OCI-LY3 (cell line): ENCODE measurements at regions not wholly inside any gene's neighbourhood (a gene's known extent, or its start where the extent isn't known, plus 50 kb on each side); places are given as distances from the start of the nearest gene placed in this dataset.

ENCODE experiments used
- CTCF ChIP-seq: fragments of 200-600, 300-600 bp; sonication (generic); IDR thresholded peaks from 2 replicates; pipeline ENCODE4 v1.5.1; 2014; ENCODE audit warnings: antibody characterized with exemption, low read length, low read depth
- EZH2phosphoT487 ChIP-seq: fragments of 200-600 bp; shearing (Covaris generic); IDR thresholded peaks from 2 replicates; pipeline ENCODE4 v1.6.1; 2018; ENCODE audit warnings: antibody characterized with exemption, mixed run types, low read depth

DNA sequence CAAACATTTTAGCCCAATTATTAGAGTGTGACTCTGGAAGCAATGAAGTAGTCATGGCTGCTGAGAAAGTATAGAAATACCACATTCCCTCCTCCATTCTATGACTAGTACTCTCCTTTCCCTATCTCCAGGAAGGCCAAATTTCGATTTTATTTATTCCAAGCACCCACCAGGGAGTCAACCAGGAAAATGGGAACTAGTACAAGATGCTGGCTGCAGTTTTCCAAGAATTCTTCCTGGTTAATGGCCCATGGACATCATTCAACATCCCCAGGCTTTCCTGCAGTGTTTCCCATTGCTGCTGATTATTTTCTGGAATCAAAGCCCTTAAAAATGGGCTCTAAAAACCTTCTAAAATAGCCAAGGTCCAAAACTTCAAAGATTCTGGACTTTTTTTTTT is 247.9 kb upstream of the STT3B start:
- TF ChIP-seq CTCF, result no peak
- no peak for TF ChIP-seq EZH2phosphoT487
